BE2C (cell line): ENCODE measurements at regions not wholly inside any gene's neighbourhood (a gene's known extent, or its start where the extent isn't known, plus 50 kb on each side); places are given as distances from the start of the nearest gene placed in this dataset.

Source experiments
- DNase-seq: peaks from one replicate; pipeline ENCODE4 v3.0.0-alpha.2; 2020
- H3K27me3 ChIP-seq: fragments of 250-450 bp; sonication (Bioruptor Pico); 2 replicates; pipeline ENCODE4 v1.5.1; 2020; ENCODE audit warnings: mild to moderate bottlenecking
- H3K36me3 ChIP-seq: fragments of 250-450 bp; sonication (Bioruptor Pico); 2 replicates; pipeline ENCODE4 v1.5.1; 2020; ENCODE audit warnings: mild to moderate bottlenecking
- H3K4me1 ChIP-seq: fragments of 250-450 bp; sonication (Bioruptor Pico); 2 replicates; pipeline ENCODE4 v1.5.1; 2020
- H3K4me3 ChIP-seq: 2 replicates; pipeline ENCODE4 v1.5.1; 2011; ENCODE audit warnings: low read depth, low read length
- H3K9me3 ChIP-seq: fragments of 250-450 bp; sonication (Bioruptor Pico); 2 replicates; pipeline ENCODE4 v1.5.1; 2020
- TF ChIP-seq, protein P1 (sequence below): IDR thresholded peaks from 2 replicates; pipeline ENCODE4 v1.5.1; 2012; ENCODE audit warnings: mild to moderate bottlenecking, low read depth, low read length

DNA sequence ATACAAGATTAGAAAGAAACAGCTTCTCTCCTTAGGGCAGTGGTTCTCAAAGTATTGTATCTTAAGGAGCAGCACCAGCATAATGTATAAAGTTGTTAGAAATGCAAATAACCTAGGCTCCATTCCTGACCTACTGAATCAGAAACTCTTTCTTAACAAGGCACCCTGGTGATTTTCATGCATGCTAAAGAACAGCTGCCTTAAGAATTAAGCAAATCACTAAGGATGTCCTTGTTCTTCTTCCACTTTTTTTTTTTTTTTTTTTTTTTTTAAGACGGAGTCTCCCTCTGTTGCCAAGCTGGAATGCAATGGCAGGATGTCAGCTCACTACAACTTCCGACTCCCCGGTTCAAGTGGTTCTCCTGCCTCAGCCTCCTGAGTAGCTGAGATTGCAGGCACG, 1095.2 kb upstream of the EDIL3 start:
- Histone ChIP-seq H3K27me3 (no peaks in the 10 kb centered on the region), H3K4me1 (no peaks in the 10 kb centered on the region), H3K4me3 (no peak overlapping the region), H3K9me3 (no peaks in the 10 kb centered on the region), H3K36me3 (no peaks in the 10 kb centered on the region)
- DNase-seq: no peak
- TF ChIP-seq, protein P1, sequence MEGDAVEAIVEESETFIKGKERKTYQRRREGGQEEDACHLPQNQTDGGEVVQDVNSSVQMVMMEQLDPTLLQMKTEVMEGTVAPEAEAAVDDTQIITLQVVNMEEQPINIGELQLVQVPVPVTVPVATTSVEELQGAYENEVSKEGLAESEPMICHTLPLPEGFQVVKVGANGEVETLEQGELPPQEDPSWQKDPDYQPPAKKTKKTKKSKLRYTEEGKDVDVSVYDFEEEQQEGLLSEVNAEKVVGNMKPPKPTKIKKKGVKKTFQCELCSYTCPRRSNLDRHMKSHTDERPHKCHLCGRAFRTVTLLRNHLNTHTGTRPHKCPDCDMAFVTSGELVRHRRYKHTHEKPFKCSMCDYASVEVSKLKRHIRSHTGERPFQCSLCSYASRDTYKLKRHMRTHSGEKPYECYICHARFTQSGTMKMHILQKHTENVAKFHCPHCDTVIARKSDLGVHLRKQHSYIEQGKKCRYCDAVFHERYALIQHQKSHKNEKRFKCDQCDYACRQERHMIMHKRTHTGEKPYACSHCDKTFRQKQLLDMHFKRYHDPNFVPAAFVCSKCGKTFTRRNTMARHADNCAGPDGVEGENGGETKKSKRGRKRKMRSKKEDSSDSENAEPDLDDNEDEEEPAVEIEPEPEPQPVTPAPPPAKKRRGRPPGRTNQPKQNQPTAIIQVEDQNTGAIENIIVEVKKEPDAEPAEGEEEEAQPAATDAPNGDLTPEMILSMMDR: no peak

DNA sequence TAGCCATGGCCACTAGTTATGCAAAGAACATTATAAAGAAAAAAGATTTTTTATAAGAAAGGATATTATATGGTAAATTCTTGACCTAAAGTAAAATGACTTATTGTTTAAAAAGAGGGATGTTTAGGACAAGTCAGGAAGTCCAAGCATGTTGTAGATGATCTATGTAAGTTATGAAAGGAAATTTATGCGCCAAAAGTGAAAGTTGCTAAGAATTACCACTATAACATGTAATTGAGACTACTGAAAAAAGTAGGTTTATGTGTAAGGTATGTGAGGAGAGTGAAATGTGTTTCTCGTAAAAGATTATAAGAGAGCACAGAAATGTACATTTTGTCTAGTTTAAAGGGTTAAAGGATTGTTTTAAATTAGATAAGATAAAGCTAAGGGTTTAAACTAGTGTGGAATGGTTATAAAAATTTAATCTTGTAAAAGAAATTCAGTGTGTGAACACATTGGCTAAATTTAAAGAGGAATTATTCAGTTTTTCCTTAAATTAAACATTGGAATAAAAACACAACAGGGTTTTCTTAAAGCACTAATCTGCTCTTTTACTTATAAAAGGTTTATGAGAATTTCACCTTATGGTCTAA, 1100.4 kb upstream of the EDIL3 start:
- Histone ChIP-seq H3K36me3 (no peaks in the 10 kb centered on the region), H3K4me3 (no peak overlapping the region), H3K4me1 (no peaks in the 10 kb centered on the region), H3K9me3 (no peaks in the 10 kb centered on the region), H3K27me3 (no peaks in the 10 kb centered on the region)
- DNase-seq: no peak
- TF ChIP-seq, protein P1: no peak

DNA sequence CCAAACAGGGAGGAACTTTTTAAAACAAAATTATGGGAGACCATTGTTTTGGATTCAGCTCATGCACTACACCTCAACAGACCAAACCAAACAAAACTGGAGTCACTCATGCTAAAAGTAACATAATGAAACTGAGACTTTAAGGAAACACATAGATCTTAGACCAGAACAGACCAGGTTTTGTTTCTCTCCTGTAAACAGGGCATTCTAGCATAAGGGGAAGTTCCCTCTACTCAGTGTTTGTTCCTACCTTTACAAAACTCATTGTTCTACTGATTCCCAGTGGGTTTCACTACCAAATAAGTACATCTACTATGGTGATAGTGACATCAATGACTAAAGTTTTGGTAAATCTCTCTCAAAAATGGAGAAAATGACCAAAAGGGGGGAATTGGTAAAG, 1103.6 kb upstream of the EDIL3 start:
- no peaks in the 10 kb centered on the region for H3K27me3 ChIP-seq
- no peak overlapping the region for H3K4me3 ChIP-seq
- TF ChIP-seq, protein P1: no peak
- no peaks in the 10 kb centered on the region for H3K9me3 ChIP-seq
- H3K36me3 ChIP-seq: no peaks in the 10 kb centered on the region
- no peaks in the 10 kb centered on the region for H3K4me1 ChIP-seq
- no peak for DNase-seq

DNA sequence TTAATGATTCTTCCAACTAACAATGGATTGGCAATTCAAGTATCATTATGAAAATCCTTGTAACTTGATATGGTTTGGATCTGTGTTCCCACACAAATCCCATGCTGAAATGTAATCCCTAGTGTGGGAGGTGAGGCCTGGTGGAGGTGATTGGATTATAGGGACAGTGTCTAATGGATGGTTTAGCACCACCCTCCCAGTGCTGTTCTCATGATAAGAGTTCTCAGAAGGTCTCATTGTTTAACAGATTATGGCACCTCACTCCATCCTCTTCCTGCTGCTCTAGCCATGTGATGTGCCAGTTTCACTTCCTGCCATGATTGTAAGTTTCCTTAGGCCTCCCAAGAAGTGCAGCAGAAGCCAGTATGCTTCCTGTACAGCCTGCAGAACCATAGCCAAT, 1116.2 kb upstream of the EDIL3 start:
- Histone ChIP-seq H3K27me3 (no peaks in the 10 kb centered on the region), H3K36me3 (no peaks in the 10 kb centered on the region), H3K4me1 (no peaks in the 10 kb centered on the region), H3K9me3 (no peaks in the 10 kb centered on the region), H3K4me3 (no peak overlapping the region)
- TF ChIP-seq, protein P1: no peak
- no peak for DNase-seq

DNA sequence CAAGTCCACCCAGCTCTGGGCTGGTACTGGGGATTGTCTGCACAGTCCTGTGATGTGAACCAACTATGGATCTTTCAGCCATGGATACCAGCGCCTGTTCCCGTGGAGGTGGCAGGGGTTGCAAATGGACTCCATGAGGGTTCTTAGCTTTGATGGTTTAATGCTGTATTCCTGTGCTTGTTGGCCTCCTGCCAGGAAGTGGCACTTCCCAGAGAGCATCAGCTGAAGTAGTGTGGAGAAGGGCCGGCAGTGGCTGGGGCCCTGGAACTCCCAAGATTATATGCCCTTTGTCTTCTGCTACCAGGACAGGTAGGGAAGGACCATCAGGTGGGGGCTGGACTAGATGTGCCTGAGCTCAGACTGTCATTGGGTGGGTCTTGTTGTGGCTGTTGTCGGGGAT, 1104.8 kb upstream of the COX7C start:
- TF ChIP-seq, protein P1: no peak
- H3K4me3 ChIP-seq: no peak overlapping the region
- H3K27me3 ChIP-seq: no peaks in the 10 kb centered on the region; the same call in 1 of the 2 replicates
- no peaks in the 10 kb centered on the region for H3K4me1 ChIP-seq
- peak; percentile 18 for DNase-seq
- no peaks in the 10 kb centered on the region for H3K36me3 ChIP-seq
- no peaks in the 10 kb centered on the region for H3K9me3 ChIP-seq

DNA sequence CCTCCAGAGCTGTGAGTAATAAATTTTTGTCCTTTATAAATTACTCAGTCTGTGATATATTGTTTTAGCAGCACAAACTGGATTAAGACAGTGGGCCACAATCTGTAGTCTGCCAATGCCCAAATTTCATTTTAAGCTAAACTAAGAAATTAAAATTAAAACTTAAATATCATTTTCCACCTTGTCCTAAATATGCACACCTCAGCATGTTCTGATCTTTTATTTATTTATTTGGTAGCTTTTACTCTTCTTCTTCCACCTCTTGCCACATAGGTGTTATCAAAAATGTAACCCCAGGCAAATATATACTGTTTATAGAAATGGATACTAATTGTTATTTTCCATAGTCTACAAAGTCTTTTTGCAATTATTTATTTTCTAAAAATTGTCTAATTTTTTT, 1102.2 kb upstream of the COX7C start:
- TF ChIP-seq, protein P1: no peak

More for the DNA sequence above, 1102.2 kb upstream of the COX7C start:
- Histone ChIP-seq H3K4me1 (no peaks in the 10 kb centered on the region), H3K4me3 (no peak overlapping the region), H3K9me3 (no peaks in the 10 kb centered on the region), H3K27me3 (no peaks in the 10 kb centered on the region; the same call in 1 of the 2 replicates), H3K36me3 (no peaks in the 10 kb centered on the region)
- no peak for DNase-seq
